K562 (cell line): ENCODE measurements at regions not wholly inside any gene's neighbourhood (a gene's known extent, or its start where the extent isn't known, plus 50 kb on each side); places are given as distances from the start of the nearest gene placed in this dataset.

Source experiments
- ATAC-seq: fragments of 200-7000 bp; cut with Tn5 transposase; 3 replicates; pipeline ENCODE4 v1.9.1; 2020; ENCODE audit warnings: moderate library complexity
- BruUV-seq: library from RNA; stranded (reverse); fragments of 400-500 nt; replicated peaks from 2 replicates; lab custom pipeline; 2021; lab: Mats Ljungman, UMichigan
- CTCF ChIA-PET: fragments of 300-600 bp; formaldehyde crosslinking; extraction: SDS; loops from one replicate; lab custom pipeline; 2021; ENCODE audit warnings: low intra/inter-chr PET ratio; lab: Yijun Ruan, JAX
- POLR2A ChIA-PET: fragments of 300-600, 350-650 bp; sonication (Branson Sonifier 250); formaldehyde crosslinking; extraction: SDS; loops from one replicate; lab custom pipeline; 2021; ENCODE audit warnings: antibody characterized with exemption, inconsistent platforms; lab: Yijun Ruan, JAX
- DNase-seq, 4 experiments: peaks; one replicate each; pipeline versions ENCODE4 v3.0.0 to v3.0.0-alpha.2; 2011 to 2018; ENCODE audit warnings: low spot score in 3 of 4, mixed read lengths in 3 of 4; ENCODE audit errors: extremely low read depth in 1 of 4
- FAIRE-seq: peaks from 2 replicates; lab custom pipeline; 2011; peaks lifted over from hg19 to GRCh38; lab: Jason Lieb, UNC
- H2AFZ ChIP-seq: 2 replicates; pipeline ENCODE4 v1.6.0; 2011; ENCODE audit warnings: low read depth, low read length, control low read depth, inconsistent platforms
- H3K27ac ChIP-seq: fragments of 200-600 bp; 3 replicates; pipeline ENCODE4 v1.8.0; 2011; ENCODE audit warnings: low read depth, mild to moderate bottlenecking, control low read depth, inconsistent platforms, low read length, moderate library complexity, mixed read lengths; ENCODE audit errors: extremely low read depth
- H3K27me3 ChIP-seq, 2 experiments: fragments of 300-600 bp in 1 of 2; 2 replicates in 1 of 2; 3 replicates in 1 of 2; pipeline versions ENCODE4 v1.6.0 to v1.8.0; 2011; ENCODE audit warnings: inconsistent platforms in 2 of 2, low read length in 2 of 2, mild to moderate bottlenecking in 1 of 2, mixed read lengths in 1 of 2, moderate library complexity in 1 of 2; ENCODE audit not compliant: control insufficient read depth in 2 of 2, insufficient read depth in 2 of 2
- H3K36me3 ChIP-seq: fragments of 300-600 bp; 3 replicates; pipeline ENCODE4 v1.8.0; 2011; ENCODE audit warnings: mild to moderate bottlenecking, low read length, inconsistent platforms; ENCODE audit not compliant: control insufficient read depth, insufficient read depth
- H3K4me1 ChIP-seq, 2 experiments: fragments of 200-600 bp in 1 of 2; replicated peaks in 1 of 2; 2 replicates in 1 of 2; 3 replicates in 1 of 2; pipeline versions ENCODE4 v1.5.1 to v1.8.0; 2011; ENCODE audit warnings: inconsistent platforms in 2 of 2, low read length in 2 of 2, mild to moderate bottlenecking in 1 of 2, mixed read lengths in 1 of 2, moderate library complexity in 1 of 2; ENCODE audit not compliant: control insufficient read depth in 2 of 2, insufficient read depth in 2 of 2
- H3K4me2 ChIP-seq: 2 replicates; pipeline ENCODE4 v1.6.1; 2011; ENCODE audit warnings: low read length, control low read depth, inconsistent platforms, mixed read lengths; ENCODE audit not compliant: insufficient read depth
- H3K4me3 ChIP-seq: fragments of 200-600 bp; sonication (generic), shearing (Covaris generic); 2 replicates; pipeline ENCODE4 v1.5.1; 2016; ENCODE audit warnings: control low read depth, inconsistent platforms
- H3K79me2 ChIP-seq: fragments of 200-600 bp; 3 replicates; pipeline ENCODE4 v1.8.0; 2011; ENCODE audit warnings: low read length, inconsistent platforms; ENCODE audit not compliant: control insufficient read depth, insufficient read depth
- H3K9ac ChIP-seq, 2 experiments: 2 replicates each; pipeline versions ENCODE4 v1.6.0 to v1.6.1; 2011; ENCODE audit warnings: low read depth in 2 of 2, low read length in 2 of 2, control low read depth in 1 of 2, inconsistent platforms in 1 of 2, mild to moderate bottlenecking in 1 of 2, mixed read lengths in 1 of 2; ENCODE audit not compliant: insufficient read depth in 1 of 2
- H3K9me1 ChIP-seq: one replicate; pipeline ENCODE4 v1.6.0; 2011; ENCODE audit warnings: inconsistent platforms, mild to moderate bottlenecking, low read length, moderate library complexity; ENCODE audit not compliant: control insufficient read depth, insufficient read depth
- H3K9me3 ChIP-seq: replicated peaks from 2 replicates; pipeline ENCODE4 v1.5.1; 2011; ENCODE audit warnings: low read depth, low read length, inconsistent platforms; ENCODE audit not compliant: control insufficient read depth, insufficient read depth
- H4K20me1 ChIP-seq: replicated peaks from 2 replicates; pipeline ENCODE4 v1.6.1; 2011; ENCODE audit warnings: low read length, inconsistent platforms, mixed read lengths; ENCODE audit not compliant: control insufficient read depth, insufficient read depth
- DIDO1 ChIP-seq: fragments of 450-650 bp; IDR thresholded peaks from 2 replicates; pipeline ENCODE4 v1.6.1; 2016; ENCODE audit warnings: low read depth, missing biosample characterization, missing genetic modification characterization
- KLF13 ChIP-seq: fragments of 450-650 bp; IDR thresholded peaks from 2 replicates; pipeline ENCODE4 v1.6.1; 2016; ENCODE audit warnings: missing genetic modification characterization, low read depth, mild to moderate bottlenecking, missing compliant biosample characterization, moderate library complexity, borderline replicate concordance
- NCOA6 ChIP-seq: fragments of 450-650 bp; IDR thresholded peaks from 2 replicates; pipeline ENCODE4 v1.6.1; 2017; ENCODE audit warnings: mild to moderate bottlenecking
- RBBP5 ChIP-seq: fragments of 200-600 bp; sonication (generic); IDR thresholded peaks from 2 replicates; pipeline ENCODE4 v1.6.1; 2012; ENCODE audit warnings: borderline replicate concordance, mild to moderate bottlenecking, low read length, control low read depth, inconsistent platforms; ENCODE audit not compliant: insufficient read depth, poor library complexity, severe bottlenecking
- TAF7 ChIP-seq: fragments of 450-650 bp; IDR thresholded peaks from 2 replicates; pipeline ENCODE4 v1.6.1; 2016; ENCODE audit warnings: missing genetic modification characterization, missing compliant biosample characterization
- ZNF324 ChIP-seq: fragments of 250-450 bp; sonication (Bioruptor Pico); IDR thresholded peaks from 2 replicates; pipeline ENCODE4 v1.4.0; 2020; ENCODE audit warnings: mild to moderate bottlenecking
- ZNF695 ChIP-seq: fragments of 450-650 bp; formaldehyde crosslinking; IDR thresholded peaks from 2 replicates; pipeline ENCODE4 v1.4.0; 2020; ENCODE audit warnings: mild to moderate bottlenecking, moderate library complexity
- WGBS: fragments of 100-300 bp; shearing (Covaris generic); methylation state at CpG from one replicate; pipeline ENCODE4 v1.1.6; 2016; ENCODE audit warnings: low coverage, mixed read lengths; ENCODE audit not compliant: insufficient coverage; ENCODE audit errors: missing lambda C conversion rate; 5-methylcytosine and 5-hydroxymethylcytosine counted together
- in situ Hi-C: fragments of 300-500 bp; cut with MboI; formaldehyde crosslinking; loops from 4 replicates; pipeline ENCODE4 v1.15.0; 2018; ENCODE audit warnings: inconsistent platforms, mixed read lengths
- intact Hi-C: fragments of 100-400 bp; cut with micrococcal nuclease; formaldehyde crosslinking; loops from 2 replicates; pipeline ENCODE4 v1.14.2; 2022
- TF ChIP-seq, protein P1 (sequence below): fragments of 450-650 bp; formaldehyde crosslinking; IDR thresholded peaks from 2 replicates; pipeline ENCODE4 v1.4.0; 2022; ENCODE audit warnings: missing genetic modification characterization
- TF ChIP-seq, protein P2 (sequence below), 3 experiments: IDR thresholded peaks in 2 of 3; conservative IDR thresholded peaks in 1 of 3; 2 replicates each; pipeline ENCODE4 v1.5.1; 2011 to 2012; ENCODE audit warnings: low read length in 3 of 3, mild to moderate bottlenecking in 3 of 3, control low read depth in 2 of 3, improper control_type of control experiment in 1 of 3, inconsistent platforms in 1 of 3, low read depth in 1 of 3, mixed read lengths in 1 of 3, moderate library complexity in 1 of 3; ENCODE audit not compliant: insufficient read depth in 2 of 3
- TF ChIP-seq, protein P3 (sequence below), 2 experiments: fragments of 450-650 bp in 1 of 2; IDR thresholded peaks; 2 replicates each; pipeline ENCODE4 v1.6.1; 2011 to 2017; ENCODE audit warnings: low read depth in 2 of 2, antibody characterized with exemption in 1 of 2, borderline replicate concordance in 1 of 2, low read length in 1 of 2, mild to moderate bottlenecking in 1 of 2, mixed read lengths in 1 of 2; ENCODE audit not compliant: control insufficient read depth in 1 of 2
- TF ChIP-seq, protein P4 (sequence below), 2 experiments: fragments of 450-650 bp in 1 of 2; sonication (generic) in 1 of 2; formaldehyde crosslinking; conservative IDR thresholded peaks; 2 replicates each; pipeline versions ENCODE4 v1.4.0 to v1.8.1; 2020 to 2022; ENCODE audit warnings: mild to moderate bottlenecking in 1 of 2, missing genetic modification reagents in 1 of 2

DNA sequence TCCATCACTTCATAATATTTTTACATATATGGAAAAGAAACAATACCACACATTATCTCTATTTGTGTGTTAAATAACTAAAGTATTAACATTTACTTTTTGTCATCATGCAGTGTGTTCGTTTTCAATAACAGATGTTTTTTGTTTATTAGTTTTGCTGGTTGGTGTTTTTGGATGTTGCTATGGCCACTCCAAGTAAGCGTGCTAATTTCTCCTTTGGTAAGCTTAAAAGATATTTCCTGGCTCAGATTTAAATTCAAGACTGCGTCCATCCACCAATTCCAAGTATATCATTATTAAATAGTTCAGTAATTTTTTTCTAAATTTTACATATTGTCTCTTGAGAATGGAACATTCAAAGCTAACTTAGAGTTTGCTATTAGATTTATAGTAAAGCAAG, 235.4 kb upstream of the IL1RAPL1 start:
- POLR2A ChIA-PET, result no interaction called here
- no peak for FAIRE-seq

More for the DNA sequence above, 235.4 kb upstream of the IL1RAPL1 start:
- Histone ChIP-seq H3K4me2 (no peak overlapping the region), H3K79me2 (no peaks in the 10 kb centered on the region), H4K20me1 (no peaks in the 10 kb centered on the region), H3K36me3 (no peaks in the 10 kb centered on the region), H3K9me1 (no peaks in the 10 kb centered on the region), H3K4me1 (no peaks in the 10 kb centered on the region), H3K27ac (no peak overlapping the region), H3K27me3 (no peaks in the 10 kb centered on the region), H3K9me3 (no peaks in the 10 kb centered on the region; the same call in 1 of the 2 replicates), H3K9ac (no peak overlapping the region), H2AFZ (no peak overlapping the region)
- no peak for ATAC-seq
- no peak for DNase-seq
- 0% methylated on average over 2 of the region's 3 CpGs for WGBS
- intact Hi-C loops, result no loop called here
- in situ Hi-C loops, result no loop called here
- TF ChIP-seq KLF13 (tag) (no peak), ZNF695 (CRISPR knock-in tag) (no peak), TAF7 (tag) (no peak), RBBP5 (no peak), NCOA6 (no peak), ZNF324 (CRISPR knock-in tag) (no peak), DIDO1 (tag) (no peak)
- TF ChIP-seq, protein P1, sequence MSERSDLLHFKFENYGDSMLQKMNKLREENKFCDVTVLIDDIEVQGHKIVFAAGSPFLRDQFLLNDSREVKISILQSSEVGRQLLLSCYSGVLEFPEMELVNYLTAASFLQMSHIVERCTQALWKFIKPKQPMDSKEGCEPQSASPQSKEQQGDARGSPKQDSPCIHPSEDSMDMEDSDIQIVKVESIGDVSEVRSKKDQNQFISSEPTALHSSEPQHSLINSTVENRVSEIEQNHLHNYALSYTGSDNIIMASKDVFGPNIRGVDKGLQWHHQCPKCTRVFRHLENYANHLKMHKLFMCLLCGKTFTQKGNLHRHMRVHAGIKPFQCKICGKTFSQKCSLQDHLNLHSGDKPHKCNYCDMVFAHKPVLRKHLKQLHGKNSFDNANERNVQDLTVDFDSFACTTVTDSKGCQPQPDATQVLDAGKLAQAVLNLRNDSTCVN (CRISPR knock-in tag), result no peak
- TF ChIP-seq, protein P2, sequence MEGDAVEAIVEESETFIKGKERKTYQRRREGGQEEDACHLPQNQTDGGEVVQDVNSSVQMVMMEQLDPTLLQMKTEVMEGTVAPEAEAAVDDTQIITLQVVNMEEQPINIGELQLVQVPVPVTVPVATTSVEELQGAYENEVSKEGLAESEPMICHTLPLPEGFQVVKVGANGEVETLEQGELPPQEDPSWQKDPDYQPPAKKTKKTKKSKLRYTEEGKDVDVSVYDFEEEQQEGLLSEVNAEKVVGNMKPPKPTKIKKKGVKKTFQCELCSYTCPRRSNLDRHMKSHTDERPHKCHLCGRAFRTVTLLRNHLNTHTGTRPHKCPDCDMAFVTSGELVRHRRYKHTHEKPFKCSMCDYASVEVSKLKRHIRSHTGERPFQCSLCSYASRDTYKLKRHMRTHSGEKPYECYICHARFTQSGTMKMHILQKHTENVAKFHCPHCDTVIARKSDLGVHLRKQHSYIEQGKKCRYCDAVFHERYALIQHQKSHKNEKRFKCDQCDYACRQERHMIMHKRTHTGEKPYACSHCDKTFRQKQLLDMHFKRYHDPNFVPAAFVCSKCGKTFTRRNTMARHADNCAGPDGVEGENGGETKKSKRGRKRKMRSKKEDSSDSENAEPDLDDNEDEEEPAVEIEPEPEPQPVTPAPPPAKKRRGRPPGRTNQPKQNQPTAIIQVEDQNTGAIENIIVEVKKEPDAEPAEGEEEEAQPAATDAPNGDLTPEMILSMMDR (IDR thresholded peaks at IDR 0.05 in 2 of 3, conservative IDR thresholded peaks at IDR 0.05 in 1 of 3; ENCODE audit: insufficient read depth in 2 of 3, low read depth in 1 of 3, low read length in 3 of 3), result no peak
- TF ChIP-seq, protein P3, sequence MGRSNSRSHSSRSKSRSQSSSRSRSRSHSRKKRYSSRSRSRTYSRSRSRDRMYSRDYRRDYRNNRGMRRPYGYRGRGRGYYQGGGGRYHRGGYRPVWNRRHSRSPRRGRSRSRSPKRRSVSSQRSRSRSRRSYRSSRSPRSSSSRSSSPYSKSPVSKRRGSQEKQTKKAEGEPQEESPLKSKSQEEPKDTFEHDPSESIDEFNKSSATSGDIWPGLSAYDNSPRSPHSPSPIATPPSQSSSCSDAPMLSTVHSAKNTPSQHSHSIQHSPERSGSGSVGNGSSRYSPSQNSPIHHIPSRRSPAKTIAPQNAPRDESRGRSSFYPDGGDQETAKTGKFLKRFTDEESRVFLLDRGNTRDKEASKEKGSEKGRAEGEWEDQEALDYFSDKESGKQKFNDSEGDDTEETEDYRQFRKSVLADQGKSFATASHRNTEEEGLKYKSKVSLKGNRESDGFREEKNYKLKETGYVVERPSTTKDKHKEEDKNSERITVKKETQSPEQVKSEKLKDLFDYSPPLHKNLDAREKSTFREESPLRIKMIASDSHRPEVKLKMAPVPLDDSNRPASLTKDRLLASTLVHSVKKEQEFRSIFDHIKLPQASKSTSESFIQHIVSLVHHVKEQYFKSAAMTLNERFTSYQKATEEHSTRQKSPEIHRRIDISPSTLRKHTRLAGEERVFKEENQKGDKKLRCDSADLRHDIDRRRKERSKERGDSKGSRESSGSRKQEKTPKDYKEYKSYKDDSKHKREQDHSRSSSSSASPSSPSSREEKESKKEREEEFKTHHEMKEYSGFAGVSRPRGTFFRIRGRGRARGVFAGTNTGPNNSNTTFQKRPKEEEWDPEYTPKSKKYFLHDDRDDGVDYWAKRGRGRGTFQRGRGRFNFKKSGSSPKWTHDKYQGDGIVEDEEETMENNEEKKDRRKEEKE (IDR thresholded peaks at IDR 0.05; ENCODE audit: borderline replicate concordance in 1 of 2, control insufficient read depth in 1 of 2, low read depth in 2 of 2, low read length in 1 of 2), result no peak
- TF ChIP-seq, protein P4, sequence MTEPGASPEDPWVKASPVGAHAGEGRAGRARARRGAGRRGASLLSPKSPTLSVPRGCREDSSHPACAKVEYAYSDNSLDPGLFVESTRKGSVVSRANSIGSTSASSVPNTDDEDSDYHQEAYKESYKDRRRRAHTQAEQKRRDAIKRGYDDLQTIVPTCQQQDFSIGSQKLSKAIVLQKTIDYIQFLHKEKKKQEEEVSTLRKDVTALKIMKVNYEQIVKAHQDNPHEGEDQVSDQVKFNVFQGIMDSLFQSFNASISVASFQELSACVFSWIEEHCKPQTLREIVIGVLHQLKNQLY (CRISPR knock-in tag; conservative IDR thresholded peaks at IDR 0.05), result no peak
- TF ChIP-seq, all 486 proteins: peak for 0
- H3K4me3 ChIP-seq, result no peak overlapping the region
- BruUV-seq, result no TSS peak
- CTCF ChIA-PET, result no interaction called here
